ENCODE measurements at regions not wholly inside any gene's neighbourhood (a gene's known extent, or its start where the extent isn't known, plus 50 kb on each side); places are given as distances from the start of the nearest gene placed in this dataset.

DNA sequence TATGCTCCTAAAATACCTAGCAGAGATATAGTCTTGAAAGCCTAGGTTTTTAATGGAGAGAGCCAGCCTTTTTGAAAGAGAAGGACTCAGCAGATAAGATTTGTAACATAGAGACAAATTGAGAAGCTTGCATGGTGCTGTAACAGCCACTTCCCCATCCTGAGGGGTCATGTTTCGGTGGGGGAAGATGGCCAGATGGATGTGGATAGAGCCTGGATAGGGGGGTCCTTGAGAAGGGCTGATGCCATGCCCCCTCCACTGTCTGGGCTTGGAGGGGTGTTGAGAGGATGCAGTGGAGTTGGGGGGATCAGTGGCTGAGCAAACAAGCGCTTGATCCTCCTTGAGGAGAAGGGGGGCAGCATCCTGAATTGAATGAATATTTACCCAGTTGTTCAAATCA, 178.0 kb upstream of the HS6ST1 start (continued):
- TF ChIP-seq, protein P1, sequence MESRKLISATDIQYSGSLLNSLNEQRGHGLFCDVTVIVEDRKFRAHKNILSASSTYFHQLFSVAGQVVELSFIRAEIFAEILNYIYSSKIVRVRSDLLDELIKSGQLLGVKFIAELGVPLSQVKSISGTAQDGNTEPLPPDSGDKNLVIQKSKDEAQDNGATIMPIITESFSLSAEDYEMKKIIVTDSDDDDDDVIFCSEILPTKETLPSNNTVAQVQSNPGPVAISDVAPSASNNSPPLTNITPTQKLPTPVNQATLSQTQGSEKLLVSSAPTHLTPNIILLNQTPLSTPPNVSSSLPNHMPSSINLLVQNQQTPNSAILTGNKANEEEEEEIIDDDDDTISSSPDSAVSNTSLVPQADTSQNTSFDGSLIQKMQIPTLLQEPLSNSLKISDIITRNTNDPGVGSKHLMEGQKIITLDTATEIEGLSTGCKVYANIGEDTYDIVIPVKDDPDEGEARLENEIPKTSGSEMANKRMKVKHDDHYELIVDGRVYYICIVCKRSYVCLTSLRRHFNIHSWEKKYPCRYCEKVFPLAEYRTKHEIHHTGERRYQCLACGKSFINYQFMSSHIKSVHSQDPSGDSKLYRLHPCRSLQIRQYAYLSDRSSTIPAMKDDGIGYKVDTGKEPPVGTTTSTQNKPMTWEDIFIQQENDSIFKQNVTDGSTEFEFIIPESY (IDR thresholded peaks at IDR 0.05; ENCODE audit: borderline replicate concordance, low read depth) = no peak
- no peak for TF ChIP-seq JUND (IDR thresholded peaks at IDR 0.05)
- TF ChIP-seq GATA2 (CRISPR knock-in tag; IDR thresholded peaks at IDR 0.05) = no peak
- TF ChIP-seq, protein P2, sequence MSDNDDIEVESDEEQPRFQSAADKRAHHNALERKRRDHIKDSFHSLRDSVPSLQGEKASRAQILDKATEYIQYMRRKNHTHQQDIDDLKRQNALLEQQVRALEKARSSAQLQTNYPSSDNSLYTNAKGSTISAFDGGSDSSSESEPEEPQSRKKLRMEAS (IDR thresholded peaks at IDR 0.05; ENCODE audit: low read depth) = no peak
- TF ChIP-seq FOSL2 (IDR thresholded peaks at IDR 0.05; ENCODE audit: borderline replicate concordance, low read depth) = no peak
- no peak for TF ChIP-seq SMC3 (IDR thresholded peaks at IDR 0.05; ENCODE audit: low read depth, low read length)
- TF ChIP-seq, protein P3, sequence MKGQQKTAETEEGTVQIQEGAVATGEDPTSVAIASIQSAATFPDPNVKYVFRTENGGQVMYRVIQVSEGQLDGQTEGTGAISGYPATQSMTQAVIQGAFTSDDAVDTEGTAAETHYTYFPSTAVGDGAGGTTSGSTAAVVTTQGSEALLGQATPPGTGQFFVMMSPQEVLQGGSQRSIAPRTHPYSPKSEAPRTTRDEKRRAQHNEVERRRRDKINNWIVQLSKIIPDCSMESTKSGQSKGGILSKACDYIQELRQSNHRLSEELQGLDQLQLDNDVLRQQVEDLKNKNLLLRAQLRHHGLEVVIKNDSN (IDR thresholded peaks at IDR 0.05; ENCODE audit: borderline replicate concordance, low read depth) = no peak
- no peak for TF ChIP-seq POLR2AphosphoS5 (IDR thresholded peaks at IDR 0.05; ENCODE audit: low read depth, low read length)
- TF ChIP-seq, protein P4, sequence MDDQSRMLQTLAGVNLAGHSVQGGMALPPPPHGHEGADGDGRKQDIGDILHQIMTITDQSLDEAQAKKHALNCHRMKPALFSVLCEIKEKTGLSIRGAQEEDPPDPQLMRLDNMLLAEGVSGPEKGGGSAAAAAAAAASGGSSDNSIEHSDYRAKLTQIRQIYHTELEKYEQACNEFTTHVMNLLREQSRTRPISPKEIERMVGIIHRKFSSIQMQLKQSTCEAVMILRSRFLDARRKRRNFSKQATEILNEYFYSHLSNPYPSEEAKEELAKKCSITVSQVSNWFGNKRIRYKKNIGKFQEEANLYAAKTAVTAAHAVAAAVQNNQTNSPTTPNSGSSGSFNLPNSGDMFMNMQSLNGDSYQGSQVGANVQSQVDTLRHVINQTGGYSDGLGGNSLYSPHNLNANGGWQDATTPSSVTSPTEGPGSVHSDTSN (IDR thresholded peaks at IDR 0.05) = no peak

DNA sequence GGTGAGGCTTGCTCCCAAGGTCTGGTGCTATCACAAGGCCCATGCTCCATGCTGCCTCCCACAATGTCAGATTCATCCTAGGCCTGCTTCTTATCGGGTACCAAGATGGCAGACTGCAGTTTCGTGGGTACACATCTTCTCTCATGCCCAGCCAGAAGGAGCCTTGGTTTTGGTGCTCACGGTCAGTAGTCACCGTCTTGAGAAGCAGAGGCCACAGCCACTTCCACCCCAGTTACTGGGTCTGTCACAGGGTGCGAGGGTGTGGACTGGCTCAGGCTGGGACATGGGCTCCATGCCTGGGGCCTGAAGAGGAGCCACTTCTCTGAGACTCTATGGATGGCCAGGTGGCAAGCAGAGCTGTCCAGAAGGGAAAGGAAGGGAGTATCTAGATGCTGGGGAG, 178.8 kb upstream of the HS6ST1 start:
- TF ChIP-seq TCF12 (IDR thresholded peaks at IDR 0.05) = no peak
- no peak for TF ChIP-seq CHD2 (IDR thresholded peaks at IDR 0.05; ENCODE audit: low read length, partially characterized antibody)
- TF ChIP-seq EP300 (IDR thresholded peaks at IDR 0.05; ENCODE audit: borderline replicate concordance in 1 of 2, low read depth in 1 of 2, low read length in 1 of 2) = no peak
- TF ChIP-seq RCOR1 (IDR thresholded peaks at IDR 0.05; ENCODE audit: low read length) = no peak
- TF ChIP-seq GATA2 (CRISPR knock-in tag; IDR thresholded peaks at IDR 0.05) = no peak
- no peak for TF ChIP-seq YY1 (IDR thresholded peaks at IDR 0.05; ENCODE audit: low read depth)
- TF ChIP-seq, protein P4 (IDR thresholded peaks at IDR 0.05) = no peak
- TF ChIP-seq MXI1 (IDR thresholded peaks at IDR 0.05; ENCODE audit: low read depth, low read length) = no peak
- no peak for TF ChIP-seq EZH2phosphoT487 (IDR thresholded peaks at IDR 0.05; ENCODE audit: borderline replicate concordance, low read depth)
- TF ChIP-seq NFIC (IDR thresholded peaks at IDR 0.05; ENCODE audit: borderline replicate concordance) = no peak
- no peak for TF ChIP-seq TAF1 (IDR thresholded peaks at IDR 0.05; ENCODE audit: borderline replicate concordance, low read depth, low read length)
- TF ChIP-seq, protein P2 (IDR thresholded peaks at IDR 0.05; ENCODE audit: low read depth) = no peak
- TF ChIP-seq, protein P5, sequence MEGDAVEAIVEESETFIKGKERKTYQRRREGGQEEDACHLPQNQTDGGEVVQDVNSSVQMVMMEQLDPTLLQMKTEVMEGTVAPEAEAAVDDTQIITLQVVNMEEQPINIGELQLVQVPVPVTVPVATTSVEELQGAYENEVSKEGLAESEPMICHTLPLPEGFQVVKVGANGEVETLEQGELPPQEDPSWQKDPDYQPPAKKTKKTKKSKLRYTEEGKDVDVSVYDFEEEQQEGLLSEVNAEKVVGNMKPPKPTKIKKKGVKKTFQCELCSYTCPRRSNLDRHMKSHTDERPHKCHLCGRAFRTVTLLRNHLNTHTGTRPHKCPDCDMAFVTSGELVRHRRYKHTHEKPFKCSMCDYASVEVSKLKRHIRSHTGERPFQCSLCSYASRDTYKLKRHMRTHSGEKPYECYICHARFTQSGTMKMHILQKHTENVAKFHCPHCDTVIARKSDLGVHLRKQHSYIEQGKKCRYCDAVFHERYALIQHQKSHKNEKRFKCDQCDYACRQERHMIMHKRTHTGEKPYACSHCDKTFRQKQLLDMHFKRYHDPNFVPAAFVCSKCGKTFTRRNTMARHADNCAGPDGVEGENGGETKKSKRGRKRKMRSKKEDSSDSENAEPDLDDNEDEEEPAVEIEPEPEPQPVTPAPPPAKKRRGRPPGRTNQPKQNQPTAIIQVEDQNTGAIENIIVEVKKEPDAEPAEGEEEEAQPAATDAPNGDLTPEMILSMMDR (IDR thresholded peaks at IDR 0.05) = no peak
- no peak for TF ChIP-seq SIN3A (IDR thresholded peaks at IDR 0.05; ENCODE audit: borderline replicate concordance, low read depth, low read length)
- TF ChIP-seq FOSL2 (IDR thresholded peaks at IDR 0.05; ENCODE audit: borderline replicate concordance, low read depth) = no peak
- TF ChIP-seq, protein P3 (IDR thresholded peaks at IDR 0.05; ENCODE audit: borderline replicate concordance, low read depth) = no peak
- no peak for TF ChIP-seq RAD21 (IDR thresholded peaks at IDR 0.05; ENCODE audit: low read length)
- TF ChIP-seq, protein P6, sequence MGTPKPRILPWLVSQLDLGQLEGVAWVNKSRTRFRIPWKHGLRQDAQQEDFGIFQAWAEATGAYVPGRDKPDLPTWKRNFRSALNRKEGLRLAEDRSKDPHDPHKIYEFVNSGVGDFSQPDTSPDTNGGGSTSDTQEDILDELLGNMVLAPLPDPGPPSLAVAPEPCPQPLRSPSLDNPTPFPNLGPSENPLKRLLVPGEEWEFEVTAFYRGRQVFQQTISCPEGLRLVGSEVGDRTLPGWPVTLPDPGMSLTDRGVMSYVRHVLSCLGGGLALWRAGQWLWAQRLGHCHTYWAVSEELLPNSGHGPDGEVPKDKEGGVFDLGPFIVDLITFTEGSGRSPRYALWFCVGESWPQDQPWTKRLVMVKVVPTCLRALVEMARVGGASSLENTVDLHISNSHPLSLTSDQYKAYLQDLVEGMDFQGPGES (IDR thresholded peaks at IDR 0.05; ENCODE audit: low read depth, low read length) = no peak
- Histone ChIP-seq H3K4me1 (ENCODE audit: control insufficient read depth in 1 of 2, insufficient read depth in 2 of 2, low read depth in 1 of 2, low read length in 1 of 2) (peaks cover 0 to 16% of the 10 kb centered on the region in 2 experiments; a peak in 1 of 4 replicates), H3K4me3 (ENCODE audit: low read depth in 2 of 2, low read length in 1 of 2) (no peak overlapping the region), H3K36me3 (replicated peaks in 1 of 2; ENCODE audit: control insufficient read depth in 1 of 2, insufficient read depth in 2 of 2, low read length in 1 of 2) (no peaks in the 10 kb centered on the region), H3K4me2 (no peak overlapping the region), H3K9me2 (no peaks in the 10 kb centered on the region), H3K9ac (no peak overlapping the region), H3K79me2 (ENCODE audit: insufficient read depth) (no peaks in the 10 kb centered on the region), H3K27ac (ENCODE audit: low read depth in 2 of 2, low read length in 1 of 2) (no peak overlapping the region), H3K27me3 (ENCODE audit: insufficient read depth) (no peaks in the 10 kb centered on the region), H3K9me3 (no peaks in the 10 kb centered on the region), H4K20me1 (ENCODE audit: insufficient read depth) (no peaks in the 10 kb centered on the region), H3F3A (replicated peaks; ENCODE audit: insufficient read depth) (no peaks in the 10 kb centered on the region), H2AFZ (ENCODE audit: low read depth) (no peak overlapping the region)
- no peak for DNase-seq
- ChIA-PET POLR2A (no interaction called here), CTCF (no interaction called here)
- WGBS (ENCODE audit: low lambda C conversion rate) = 43% methylated on average over 4 of the region's 5 CpGs

Data from SK-N-SH (cell line).